DMS53 treated with DMSO at 0.1 percent for 48 hours (cell line): ENCODE measurements at regions not wholly inside any gene's neighbourhood (a gene's known extent, or its start where the extent isn't known, plus 50 kb on each side); places are given as distances from the start of the nearest gene placed in this dataset.
A peak's percentile ranks its signal among the peaks of the same experiment; 100 is the strongest.
"Not testable (repeated sequence)": the region's sequence is repeated elsewhere in the genome, so short reads cannot be mapped to it uniquely, and the experiment has no call there.

Experiments used
- DNase-seq: peaks from one replicate; lab custom pipeline; 2025; ENCODE audit not compliant: unreplicated experiment; lab: John Stamatoyannopoulos, UW

DNA sequence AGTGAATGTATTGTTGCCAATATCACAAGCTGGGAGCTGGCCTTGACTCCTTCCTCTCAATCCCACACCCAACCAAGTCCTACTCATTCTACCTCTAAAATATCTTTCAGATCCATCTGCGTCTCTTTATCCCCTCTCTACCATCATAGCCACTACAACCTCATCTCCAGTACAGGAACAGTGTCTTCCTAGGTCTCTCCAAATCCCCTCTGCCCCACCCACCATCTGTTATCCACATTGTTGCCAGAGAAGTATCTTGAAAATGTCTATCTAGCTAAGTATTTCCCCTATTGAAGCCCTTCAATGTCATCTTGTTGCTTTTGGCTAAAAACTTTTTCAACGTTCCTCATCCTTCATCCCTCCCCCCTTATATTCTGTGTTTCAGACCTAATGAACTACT, 244.7 kb downstream of the C12orf75 start:
- DNase-seq: no peak

DNA sequence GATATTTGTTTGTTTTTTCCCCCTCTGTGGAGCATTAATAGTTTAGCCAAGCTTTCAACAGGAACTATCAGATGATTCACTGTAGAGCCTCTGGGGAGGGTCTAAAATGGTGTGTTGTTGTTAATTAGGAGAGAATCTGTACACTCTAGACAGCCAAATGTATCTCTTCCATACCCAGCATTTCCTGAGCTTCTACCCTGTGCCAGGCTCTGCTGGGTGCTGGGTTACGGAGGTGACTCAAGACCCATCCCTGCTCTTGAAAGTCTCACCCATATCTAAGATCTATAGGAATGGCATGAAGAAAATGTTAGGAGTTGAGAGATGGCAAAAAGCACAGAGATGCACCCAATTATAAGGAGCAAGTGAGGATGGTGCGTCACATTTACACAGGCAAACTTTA, 245.8 kb downstream of the C12orf75 start:
- no peak for DNase-seq

DNA sequence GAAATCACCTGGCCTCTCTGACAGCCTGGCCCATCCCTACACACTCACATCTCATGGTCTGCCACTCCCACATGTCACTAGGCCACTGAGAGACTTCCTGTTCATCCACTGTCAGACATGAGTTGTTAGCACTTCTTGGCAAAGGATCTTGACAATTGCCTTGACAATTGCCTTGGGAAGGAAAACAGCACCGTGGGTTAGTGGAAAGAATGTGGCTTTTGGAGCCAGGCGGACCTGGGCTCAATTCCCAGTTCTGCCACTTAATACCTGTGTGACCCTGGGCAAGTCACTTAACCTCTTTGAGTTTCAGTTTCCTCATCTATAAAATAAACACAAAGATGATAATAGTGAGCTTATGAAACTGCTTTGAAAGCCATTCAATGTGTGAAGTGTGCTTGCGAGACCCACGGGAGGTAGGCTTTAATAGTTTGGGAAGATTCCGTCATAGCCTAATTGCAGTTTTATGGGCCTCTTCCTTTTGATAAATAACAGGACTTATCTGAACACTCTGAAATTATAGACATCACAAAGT, 250.4 kb downstream of the C12orf75 start:
- DNase-seq: peak; percentile 24

DNA sequence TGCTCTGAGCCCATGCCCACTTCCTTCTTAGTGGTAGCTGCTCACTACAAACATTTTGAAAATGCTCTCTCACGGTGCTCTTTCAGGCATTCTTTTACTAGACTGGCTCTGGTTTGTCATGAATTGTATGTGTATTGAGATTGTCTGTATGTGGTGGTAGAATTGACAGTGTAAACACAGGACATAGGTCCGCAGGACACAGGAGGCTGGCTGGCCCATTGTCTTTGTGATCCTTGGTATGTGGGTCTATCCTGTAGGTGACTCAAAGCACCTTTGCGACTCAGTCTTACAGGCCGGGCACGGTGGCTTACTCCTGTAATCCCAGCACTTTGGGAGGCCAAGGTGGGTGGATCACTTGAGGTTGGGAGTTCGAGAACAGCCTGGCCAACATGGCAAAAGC, 250.9 kb downstream of the C12orf75 start:
- DNase-seq: no peak

DNA sequence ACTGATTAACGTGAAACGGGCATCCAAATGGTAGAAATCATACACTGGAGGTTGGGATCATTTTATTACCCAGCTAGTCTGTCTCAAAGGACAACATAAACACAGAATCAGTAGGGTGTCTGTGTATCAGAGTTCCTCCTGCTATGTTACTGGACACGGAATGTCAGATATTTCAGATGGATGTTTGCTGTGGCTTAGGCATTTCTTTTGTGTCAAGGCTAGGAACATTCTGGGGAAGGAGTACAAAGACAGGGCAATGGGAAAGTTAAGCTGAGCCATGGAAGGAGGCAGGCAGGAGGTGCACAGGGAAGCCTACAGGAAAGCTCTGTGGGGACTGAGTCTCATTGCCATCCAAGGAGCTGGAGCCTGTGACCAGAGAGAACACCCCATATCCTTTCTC, 254.6 kb downstream of the C12orf75 start:
- DNase-seq: no peak

DNA sequence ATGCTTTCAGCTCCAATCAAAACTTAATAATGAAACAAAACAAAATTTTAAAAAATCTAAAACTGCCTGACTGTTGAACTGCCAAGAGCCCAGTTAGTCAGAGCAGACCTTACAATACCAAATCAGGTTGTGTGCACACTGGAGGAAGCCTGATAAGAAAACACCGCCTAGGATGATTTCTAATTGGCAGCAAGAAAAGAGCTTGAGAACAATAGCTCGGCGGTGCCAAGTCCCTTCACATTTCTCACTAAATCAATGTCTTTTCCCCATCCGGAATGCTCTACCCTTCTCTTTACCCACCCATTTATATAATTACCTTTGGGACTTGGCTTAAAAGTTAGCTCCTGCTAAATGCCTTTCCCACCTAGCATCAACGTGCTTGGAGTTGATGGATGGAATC, 256.7 kb downstream of the C12orf75 start:
- no peak for DNase-seq

DNA sequence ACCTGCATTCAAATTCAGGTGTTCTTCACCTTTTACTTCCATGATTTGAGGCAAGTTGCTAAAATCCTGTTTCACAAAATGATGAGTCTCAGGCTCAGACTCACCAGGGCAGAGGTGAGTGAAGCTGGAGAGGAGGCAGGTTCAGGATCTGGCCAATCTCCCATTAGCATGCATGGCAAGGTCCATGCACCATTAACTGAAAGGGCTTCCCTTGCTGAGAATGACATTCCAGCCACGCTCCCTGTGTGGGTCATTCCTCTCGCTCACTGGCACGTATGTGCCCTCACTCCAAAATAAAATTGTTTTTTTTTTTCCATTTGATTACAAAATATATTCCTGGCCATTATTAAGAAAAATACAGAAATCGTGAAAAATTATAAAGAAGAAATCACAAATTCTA, 257.6 kb downstream of the C12orf75 start:
- DNase-seq: no peak

DNA sequence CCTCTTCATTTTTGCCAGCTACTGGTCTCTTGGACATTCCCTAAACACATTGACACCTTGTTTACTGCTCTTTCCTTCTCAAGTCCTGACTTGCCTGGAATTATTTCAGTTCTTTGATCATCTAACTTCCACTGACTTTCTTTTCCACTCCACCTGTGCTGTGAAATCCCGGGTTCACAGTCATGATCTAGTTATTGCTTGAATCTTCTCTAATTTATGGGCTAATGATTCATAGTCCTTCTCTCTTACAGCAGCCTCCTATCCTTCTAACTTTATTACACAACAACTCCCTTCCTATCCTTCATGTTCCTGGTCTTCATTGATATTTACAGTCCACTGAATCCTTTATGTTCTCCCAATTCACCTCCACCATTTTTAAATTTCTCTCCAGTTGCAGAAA, 260.1 kb downstream of the C12orf75 start:
- DNase-seq: no peak

DNA sequence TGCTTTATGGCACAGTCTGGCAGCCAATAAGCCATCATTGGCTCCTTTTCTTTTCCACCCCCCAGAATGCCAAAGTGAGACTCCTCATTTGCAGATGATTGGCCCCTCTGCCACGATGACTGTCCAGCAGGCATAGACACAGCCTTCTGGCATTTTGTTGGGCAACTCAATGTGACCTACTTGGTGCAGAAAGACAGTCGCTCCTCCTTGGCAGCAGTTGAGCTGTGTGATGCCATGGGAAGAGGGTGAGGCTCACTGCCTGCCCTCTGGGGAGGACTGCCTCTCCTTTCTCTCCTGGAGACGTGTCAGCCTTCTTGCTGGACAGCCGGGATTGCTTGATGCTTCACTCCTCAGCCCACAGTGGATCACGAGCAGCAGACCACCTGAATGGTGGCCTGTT, 264.9 kb downstream of the C12orf75 start:
- no peak for DNase-seq

DNA sequence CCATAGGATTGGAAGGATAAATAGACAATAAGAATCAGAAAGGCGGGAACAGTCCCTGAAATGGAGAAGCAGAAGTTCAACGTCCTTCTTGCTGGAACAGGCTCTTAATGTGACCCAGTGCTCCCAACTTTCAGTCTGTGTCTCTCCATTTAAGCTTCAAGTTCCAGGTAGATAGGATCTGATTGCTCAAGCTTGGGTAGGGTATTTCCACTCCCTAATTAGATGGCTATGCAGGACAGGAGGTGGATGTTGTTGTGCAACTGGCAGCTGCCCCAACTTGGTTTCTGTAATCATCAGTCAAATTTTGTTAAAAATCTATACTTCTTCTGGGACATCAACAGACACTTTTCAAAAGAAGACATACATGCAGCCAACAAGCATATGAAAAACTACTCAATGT, 266.2 kb downstream of the C12orf75 start:
- DNase-seq: no peak

DNA sequence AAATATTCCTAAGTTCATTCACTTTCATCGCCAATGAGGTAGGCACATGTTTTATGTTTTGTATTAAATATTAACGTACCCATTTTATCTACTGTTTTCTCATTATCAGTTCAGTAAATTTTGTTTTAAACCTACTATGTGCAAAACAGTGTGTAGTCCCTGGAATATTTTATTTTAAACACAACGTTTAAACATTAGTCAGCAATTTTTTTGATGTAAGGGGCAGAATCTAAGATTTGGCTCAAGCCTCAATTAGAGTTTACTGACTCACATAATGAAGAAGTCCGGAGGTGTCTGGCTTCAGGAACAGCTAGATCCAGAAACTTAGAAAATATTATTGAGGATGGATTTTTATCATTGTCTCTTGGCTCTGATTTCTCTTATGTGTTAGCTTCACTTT, 267.5 kb downstream of the C12orf75 start:
- DNase-seq: no peak

DNA sequence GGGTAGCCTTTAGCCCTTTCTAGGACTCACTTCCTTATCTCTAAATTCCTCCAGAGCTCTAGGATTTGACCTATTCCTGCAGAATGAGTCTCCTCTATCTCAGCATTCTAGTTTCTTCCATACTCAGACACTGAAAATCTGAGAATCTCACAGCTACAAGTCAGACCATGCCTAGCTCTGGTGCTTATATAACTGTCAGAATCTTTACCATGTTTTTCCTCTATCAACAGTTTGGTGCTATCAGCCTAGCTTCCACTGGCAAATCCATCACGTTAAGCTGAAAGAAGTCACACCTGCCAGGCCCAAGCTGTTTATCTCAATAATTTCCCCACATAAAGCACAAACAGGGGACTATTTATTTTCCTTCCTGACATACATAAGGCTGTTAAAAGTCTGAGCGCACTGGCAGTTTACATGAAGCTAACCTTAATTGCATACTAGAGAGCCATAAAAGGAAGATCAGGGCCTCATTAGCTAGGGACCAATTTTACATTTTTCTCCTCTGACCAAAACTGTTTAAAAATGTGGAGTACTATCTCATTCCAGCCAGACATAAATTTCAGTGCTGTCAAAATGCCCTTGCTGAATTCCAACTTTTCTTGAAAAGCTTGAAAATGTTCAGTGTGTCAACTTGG, 270.5 kb downstream of the C12orf75 start:
- no peak for DNase-seq

DNA sequence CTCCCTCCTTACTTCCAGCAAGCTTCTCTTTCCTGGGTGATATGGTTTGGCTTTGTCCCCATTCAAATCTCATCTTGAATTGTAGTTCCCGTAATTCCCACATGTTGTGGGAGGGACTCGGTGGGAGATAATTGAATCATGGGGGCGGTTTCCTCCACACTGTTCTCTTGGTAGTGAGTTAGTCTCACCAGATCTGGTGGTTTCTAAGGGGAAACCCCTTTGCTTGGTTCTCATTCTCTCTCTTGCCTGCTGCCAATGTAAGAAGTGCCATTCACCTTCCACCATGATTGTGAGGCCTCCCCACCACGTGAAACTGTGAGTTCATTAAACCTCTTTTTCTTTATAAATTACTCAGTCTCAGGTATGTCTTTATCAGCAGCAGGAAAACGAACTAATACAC, 271.8 kb downstream of the C12orf75 start:
- not testable (repeated sequence) for DNase-seq

DNA sequence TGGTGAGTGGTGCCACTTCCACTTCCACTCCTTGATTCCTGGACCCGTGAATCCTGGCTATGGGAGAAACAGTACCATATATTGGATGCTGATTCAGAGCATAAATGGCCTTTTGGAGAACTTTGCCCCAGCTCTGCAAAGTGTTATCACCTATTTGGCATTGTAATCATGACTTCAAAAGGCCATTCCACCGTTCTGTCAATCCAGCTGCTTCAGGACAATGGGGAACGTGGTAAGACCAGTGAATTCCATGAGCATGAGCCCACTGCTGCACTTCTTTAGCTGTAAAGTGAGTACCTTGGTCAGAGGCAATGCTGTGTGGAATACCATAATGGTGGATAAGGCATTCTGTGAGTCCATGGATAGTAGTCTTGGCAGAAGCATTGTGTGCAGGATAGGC, 273.8 kb downstream of the C12orf75 start:
- not testable (repeated sequence) for DNase-seq

DNA sequence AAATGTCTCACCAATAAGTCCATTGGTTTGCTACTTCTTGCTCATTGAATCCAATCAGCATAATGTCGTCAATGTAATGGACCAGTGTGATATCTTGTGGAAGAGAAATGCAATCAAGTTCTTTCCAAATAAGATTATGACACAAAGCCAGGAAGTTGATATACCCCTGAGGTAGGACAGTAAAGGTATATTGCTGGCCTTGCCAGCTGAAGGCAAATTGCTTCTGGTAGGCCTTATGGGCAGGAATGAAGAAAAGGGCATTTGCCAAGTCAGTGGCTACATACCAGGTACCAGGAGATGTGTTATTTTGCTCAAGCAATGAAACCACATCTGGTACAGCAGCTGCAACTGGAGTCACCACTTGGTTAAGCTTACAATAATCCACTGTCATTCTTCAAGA, 276.1 kb downstream of the C12orf75 start:
- DNase-seq: not testable (repeated sequence)

DNA sequence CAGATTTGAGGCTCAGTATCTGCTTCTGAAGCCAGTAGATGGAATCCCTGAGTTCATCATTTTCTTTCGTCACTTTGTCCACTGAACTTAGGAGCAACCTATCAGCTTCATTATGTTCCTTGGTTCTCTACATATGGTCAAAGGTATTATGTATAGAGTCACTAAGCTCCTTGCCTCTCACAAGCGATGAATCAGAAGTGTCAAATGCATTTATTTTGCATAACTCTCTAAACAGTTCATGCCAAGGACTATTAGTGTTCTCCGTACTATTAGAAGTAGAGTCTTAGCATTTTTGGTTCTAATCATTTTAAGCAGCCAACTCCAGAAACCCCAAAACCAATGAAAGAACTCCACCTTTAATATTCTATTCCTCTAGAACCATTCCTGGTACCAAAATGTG, 278.5 kb downstream of the C12orf75 start:
- not testable (repeated sequence) for DNase-seq

DNA sequence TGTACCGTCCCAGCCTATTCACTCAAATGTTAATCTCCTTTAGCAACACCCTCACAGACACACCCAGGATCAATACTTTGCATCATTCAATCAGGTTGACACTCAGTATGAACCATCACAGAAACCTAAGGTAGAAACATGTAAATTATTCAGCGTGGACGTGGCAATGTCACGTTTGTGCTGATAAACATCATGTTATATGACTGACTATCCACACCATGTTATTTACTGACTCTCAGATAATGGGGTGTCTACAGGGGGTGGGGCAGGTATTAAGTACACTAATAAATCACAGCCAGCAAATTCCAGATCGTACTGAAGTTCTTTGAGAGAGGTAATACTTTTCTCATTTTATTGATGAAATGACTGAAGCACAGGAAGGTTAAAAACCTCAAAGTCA, 280.0 kb downstream of the C12orf75 start:
- no peak for DNase-seq

DNA sequence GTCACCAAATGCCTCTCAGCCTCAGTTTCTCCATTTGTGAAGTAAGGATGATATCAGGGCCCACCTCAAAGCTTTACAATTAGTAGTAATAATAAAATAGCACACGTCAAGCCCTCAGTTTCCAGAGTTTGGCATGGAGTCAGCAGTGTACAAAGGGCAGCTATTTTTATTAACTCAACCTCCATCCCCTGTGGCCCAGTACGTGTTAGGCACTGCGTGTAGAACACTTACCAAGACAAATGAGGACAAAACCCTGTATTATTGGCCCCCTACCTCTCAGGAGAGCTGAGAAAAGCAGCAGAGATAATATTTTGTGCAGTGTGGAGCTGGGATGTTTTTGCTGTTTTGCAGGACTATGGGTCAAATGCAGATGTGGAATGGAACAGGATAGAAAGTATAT, 280.8 kb downstream of the C12orf75 start:
- DNase-seq: no peak

DNA sequence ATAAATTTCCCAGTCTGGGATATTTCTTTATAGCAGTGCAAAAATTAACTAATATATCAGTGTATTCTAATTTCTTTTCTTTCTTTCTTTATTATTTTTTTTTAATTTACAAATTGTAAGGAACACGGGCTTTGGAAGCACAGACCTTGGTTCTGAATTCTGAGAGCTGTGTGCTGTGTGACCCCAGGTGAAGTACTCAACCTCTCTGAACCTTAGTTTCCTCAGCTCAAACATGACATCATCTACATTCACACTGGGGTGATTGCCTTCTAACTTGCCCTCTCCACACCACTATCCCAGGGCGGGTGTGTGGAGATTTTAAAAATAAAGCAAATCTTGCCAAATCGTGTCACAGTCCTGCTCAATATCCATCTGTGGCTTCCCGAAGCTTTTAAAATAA, 282.8 kb downstream of the C12orf75 start:
- no peak for DNase-seq

DNA sequence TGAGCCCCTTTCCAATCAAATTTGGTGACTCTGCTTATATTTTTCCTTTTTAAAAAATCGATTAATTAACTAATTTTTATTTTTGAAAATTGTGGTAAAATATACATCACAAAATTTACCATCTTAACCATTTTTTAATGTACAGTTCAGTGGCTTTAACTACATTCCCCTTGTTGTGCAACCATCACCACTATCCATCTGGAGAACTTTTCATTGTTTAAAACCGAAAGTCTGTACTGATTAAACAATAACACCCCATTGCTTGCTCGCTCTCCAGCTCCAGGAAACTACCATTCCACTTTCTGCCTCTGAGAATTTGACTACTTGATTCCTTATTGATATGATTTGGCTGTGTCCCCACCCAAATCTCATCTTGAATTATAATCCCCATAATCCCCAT, 283.4 kb downstream of the C12orf75 start:
- DNase-seq: no peak

DNA sequence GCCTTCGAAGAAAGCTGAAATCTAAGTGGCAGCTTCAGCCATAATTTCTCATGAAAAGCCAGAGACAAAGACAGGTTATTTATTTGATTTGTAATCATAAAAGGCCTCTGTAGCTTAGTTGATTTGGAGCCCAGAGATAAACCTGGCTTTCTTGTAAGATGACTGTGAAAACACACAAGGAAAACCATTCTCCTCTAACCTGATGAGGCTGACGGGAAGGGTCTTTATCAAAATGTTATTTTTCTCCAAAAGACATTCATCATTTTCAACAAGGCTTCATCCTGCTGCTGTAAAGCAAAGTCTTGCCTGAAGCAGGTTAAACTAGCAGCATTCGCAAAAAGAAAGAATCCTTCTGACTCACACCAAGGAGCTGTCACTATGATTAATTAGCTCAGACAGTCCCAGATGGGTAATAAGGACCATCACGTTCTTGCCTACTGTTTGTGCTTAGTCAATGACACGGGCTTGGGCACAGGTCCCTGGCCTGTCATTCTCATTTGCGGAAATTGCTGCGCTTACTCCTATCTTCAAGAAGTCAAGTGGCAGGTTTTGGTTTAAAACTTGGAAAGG, 286.6 kb downstream of the C12orf75 start:
- DNase-seq: no peak

DNA sequence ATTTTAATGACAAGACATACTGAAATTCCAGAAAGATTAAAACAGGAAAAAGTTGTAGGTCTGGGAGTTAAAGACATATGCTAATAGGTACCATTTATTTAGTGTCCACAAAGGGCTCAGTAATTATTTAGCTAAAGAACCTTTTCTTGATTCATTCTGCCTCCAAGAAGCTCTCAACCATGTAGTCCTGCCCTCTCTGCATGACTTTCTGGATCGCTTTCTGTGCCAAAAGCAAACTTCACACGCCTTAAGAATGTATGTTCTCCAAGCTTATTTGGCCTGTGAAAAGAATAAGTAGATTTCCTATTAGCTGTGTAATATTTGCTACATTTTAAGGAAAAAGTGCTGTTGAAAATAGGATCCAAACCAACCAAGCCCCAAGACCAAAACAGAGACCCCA, 291.7 kb downstream of the C12orf75 start:
- DNase-seq: no peak
